ENCODE measurements at regions not wholly inside any gene's neighbourhood (a gene's known extent, or its start where the extent isn't known, plus 50 kb on each side); places are given as distances from the start of the nearest gene placed in this dataset.

DNA sequence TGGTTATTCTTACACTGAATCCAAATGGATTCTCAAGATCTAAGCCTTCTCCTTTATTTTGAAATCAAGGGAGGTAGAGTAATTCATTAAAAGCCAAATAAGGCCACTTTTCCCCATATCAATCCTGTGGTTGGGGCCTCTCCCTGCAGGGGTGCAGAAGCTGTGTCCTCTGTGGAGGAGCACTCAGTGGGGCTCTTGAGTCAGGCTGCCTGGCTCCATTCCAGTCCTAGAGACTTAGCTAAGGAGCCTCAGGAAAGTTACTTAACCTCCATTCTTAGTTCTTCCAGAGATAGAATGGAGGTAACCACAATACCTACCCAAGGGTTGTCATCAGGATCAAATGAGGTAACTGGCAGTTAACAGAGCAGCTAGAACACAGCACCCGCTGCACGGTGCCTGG lies 564.3 kb downstream of the CMPK2 start:
- DNase-seq = no peak

DNA sequence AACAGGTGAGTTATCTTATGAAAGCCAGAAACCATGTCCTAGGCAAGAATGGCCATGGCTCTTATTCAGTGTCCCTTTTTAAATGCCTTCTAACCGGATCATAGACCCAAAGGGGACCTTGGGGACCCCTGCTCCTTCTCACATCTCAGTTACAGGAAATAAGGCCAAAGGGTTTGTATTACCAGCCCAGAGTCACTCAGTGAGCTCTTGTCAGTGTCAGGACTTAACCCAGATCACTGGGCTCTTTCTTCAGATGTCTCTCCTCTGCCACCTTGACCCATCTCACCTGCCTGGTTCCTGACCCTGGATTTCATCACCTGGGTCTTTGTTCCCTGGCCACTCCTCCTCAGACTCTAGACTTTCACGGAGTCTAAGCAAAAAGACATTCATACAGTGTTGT lies 556.7 kb downstream of the CMPK2 start:
- no peak for DNase-seq

DNA sequence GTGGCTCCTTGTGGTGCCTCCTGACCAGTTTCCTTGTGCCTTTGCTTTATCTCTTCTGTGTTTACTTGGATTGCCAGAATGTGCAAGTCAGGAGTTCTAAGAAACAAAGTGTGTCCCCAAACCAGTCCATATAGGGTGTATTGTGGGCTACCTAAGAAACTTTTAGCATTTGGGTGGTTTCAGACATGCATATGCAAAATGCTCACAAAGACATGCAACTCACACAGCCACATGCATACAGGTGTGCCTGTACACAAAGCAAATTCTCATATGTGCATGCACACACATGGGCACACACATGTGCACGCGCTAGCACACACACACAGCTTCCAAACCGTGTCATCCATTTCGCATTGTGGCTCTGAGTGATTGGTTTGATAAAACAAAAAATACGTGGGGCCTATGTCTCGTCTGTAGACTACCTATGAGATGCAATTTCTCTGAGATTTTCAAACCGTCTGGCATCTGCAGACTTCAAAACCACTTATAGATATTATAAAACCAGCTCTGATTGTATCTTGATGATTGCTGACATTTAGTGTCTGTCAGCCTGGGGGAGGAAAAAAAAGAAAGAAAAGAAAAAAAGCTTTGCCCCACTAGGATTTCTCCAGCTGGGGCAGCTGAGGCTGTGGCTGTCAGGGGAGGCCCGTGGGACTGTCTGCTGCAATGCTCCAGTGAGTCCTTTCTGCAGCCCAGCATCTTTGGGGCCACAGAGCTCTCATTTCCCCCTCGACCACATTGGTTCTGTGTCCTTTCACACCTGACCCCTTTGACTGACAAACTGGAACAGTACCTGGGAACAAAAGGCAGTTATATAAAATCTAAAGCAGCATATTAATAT lies 556.1 kb downstream of the CMPK2 start:
- DNase-seq = no peak

DNA sequence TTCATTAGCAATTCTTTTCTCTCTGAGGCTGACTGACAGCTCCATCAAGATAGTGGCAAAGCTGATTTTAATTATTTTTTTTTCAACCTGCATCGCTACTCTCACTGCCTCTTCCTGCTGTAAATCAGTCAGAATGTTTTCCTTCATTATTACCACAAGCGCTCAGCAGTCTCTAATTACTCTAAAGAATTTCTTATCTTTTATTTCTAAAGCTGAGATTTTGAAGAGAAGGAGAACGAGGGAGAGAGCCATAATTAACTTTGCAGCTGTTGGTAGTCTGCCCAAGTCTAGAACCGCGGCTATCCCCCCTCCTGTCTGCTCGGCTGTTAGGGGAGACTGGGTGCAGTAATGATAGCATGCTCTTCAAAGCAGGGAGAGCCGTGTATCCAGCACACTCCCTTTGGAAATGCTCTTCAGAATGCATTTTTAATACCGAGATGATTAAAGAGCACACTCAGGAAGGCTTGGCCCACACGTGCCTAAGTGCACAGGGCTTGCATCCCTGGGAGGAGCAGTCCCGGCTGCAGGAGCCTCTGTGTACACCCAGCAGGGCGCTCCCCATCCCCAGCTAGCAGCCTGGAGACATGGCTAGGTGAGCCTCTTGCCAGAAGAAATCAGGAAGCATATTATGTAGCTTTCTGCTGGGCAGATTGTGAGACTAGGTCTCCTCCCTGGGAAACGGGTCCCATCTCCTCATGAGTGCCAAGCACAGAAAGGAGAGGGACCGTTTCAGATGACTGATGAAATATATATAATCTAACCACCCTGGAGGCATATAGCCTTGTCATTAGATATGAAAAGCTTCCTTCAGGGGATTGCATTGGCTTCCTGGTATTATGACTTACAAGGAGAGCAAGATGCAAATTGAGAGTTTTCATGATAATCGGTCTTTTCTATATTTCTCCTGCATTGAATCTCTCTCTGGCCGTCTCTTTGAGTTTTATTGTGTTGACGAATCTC lies 555.2 kb downstream of the CMPK2 start:
- DNase-seq = no peak

DNA sequence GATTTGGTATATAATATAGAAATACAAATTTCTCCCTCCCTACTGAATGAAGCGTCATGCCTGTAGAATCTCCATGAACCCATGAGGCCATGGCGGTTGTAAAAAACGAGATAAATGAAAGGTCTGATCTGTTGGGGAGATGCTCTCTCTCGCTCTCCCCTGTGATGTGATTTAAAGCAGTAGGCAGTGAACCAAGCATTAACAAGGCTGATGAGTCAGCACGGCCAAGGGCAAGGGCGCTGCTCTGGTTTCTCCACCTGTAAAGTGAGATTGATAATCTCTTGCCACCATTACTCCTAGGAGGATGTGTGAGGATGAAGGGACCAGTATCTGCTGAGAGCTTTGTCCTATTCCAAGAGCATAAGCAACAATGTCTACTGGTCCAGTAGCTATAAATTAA lies 553.3 kb downstream of the CMPK2 start:
- no peak for DNase-seq

DNA sequence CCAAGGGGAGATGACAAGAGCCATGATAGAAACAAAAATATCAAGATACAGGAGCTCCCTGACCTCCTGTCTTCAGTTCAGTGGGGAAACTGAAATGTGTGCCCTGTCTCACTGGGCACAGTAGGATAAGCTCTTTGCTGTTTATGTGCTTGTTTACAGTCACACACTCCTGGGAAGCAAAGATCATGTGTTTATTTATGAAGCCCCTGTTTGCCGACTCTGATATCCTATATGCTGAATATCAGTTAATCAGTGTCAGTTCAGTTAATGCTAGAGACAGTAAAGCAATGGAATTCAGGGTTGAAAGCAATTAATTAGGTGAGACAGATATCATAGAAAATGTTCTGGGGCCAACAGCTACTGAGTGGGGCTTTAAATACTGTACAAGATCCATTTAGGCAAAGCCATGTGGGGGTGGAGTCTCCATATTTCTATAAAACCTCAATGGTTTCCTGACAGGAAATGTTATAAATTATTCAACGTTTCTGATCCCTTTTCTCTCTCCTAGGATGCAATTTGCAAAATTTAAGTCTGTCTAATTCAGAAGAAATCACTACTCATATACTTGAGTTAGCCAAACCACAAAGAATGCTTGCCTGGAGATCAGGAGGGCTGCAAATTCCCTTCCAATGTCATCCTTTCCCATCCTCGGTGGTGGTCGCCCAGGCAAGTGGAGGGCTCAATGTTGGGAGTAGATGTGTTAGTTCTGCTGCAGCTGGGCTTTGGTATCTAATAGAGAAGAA lies 551.3 kb downstream of the CMPK2 start:
- DNase-seq = no peak

DNA sequence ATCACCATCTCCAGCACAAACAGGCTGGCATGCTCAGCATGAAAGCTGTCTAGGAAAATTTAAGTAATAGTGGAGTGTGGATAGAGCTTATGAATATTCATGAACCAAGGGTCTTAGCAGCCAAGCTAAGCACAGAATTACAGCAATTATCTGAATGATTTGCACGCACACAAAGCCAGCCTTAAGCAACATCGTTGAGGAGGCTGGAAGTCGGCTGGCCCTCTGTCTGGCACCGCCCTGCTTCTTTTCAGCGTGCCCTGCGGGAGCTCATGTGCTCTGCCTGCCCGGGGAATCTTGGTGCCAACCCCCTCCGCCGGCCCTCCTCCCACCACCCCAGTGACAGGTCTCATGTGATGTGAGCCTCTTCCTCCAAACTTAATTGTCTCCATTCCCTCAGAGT lies 540.1 kb downstream of the CMPK2 start:
- peak; percentile 32 for DNase-seq

DNA sequence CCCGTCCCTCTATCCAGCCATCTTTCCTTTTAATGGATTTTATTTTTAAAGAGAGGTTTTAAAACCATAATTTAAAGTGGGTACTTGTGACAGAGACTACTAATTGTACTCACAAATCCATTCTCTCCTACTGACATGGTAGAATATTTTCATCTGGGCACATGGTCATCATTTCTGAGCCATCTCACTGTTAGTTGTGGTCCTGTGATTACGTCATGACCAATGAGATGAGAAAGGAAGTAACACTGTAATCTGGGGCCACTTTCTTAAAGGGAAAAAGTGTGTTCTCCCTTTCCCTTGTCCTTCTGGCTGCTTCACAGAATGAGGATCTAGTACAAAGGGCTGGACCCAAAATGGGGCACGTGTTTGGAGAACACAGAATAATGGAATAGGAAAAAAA lies 538.7 kb downstream of the CMPK2 start:
- DNase-seq = no peak

DNA sequence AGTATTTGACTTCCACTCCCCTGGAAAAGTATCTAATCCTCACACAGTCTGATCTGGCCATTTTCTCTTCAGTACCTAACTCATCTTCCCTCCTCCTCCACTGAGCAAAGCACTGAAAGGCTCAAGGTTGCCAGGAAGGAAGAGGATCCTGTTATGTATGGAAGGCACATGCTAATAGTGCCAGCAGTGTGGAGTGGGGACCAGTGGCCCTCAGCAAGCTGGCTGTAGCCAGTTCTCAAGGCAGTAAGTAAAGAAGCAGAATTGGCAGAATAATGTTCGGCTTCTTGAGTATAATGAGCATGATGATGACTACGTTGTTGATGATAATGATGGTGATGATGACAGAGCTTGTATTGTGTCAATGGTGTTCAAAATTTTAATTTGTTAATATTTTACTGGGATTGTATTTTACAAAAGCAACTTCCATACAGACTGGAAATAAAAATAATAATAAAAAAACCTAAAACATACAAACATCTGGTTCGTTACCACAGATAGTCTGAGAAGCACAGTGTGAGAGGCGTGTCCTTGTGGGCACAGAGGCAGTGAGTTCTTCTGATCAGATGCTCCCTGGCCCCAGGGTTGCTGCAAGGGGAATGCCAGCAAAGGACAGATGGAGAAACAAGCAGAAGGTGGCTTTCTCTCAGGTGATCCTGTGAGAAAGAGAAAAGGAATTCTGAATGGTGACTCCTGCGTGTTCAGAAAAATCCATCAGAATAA lies 528.8 kb downstream of the CMPK2 start:
- no peak for DNase-seq

DNA sequence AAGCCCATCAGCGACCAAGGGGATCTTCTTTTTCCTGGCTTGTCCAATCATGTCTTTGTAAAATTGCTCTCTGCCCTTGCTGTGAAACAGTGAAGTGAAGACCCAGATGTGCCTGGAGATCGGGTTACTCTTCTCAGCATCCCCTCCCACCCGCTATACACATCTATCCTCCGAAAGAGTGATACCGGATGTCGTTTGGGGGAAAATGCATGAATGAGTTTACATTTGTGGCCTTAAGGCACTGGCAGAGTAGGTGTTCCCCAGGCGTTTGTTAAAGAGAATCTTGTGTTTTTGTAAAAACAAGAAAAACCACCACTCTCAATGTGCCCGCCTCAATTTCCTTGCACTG lies 528.3 kb downstream of the CMPK2 start:
- DNase-seq = no peak

DNA sequence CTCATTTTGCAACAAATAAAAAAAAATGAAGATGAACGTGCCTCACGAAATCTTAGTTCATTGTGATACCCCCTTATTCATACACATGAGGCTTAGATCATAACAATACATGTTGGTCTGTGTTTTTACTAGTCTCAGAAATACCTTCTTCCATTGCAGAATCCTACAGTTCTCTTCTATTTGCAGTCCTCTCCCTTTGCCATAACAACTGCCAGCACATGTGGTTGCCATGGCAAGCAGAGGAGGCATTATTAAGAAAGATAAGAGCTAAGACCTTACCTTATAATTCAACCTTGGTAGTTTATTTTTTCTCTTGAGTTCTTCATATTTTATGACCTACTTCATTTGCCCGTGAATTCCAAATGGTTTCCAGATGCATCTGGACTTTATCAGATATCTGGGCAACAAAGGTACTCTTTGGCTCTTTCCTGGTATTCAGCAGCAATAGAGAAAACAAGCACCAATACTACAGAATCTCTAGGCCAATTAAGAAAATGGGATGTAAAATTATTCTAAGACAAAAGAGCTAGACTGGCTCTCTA lies 524.0 kb downstream of the CMPK2 start:
- DNase-seq = no peak

DNA sequence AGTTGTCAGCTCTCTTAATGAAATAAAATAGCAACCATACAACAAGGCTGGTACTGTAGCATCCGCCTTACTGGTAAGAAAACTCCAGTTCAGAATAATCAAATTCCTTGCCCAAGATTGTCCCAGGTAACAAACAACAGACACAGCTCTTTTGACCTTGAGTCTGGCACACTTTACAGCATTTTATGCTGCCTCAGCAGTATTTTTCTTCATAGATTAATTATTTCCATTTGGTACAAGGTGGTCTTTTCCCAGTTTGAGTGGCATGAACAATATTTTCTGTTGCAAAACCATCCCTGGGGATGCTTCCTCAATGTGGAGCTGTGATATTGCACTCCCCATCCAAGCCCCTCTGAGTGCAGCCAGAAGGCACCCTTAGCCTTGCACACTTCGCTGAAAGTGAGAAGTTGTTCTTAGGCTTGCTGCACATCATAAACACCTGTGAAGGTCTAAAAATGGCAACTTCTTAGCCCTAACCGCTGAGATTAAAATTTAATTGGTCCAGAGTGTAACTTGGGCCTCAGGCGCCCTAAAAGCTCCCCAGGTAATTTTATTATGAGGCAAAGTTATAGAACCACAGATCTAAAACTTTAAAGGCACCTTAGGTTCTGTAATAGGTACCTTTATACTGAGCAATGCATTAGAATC lies 523.3 kb downstream of the CMPK2 start:
- DNase-seq = no peak

DNA sequence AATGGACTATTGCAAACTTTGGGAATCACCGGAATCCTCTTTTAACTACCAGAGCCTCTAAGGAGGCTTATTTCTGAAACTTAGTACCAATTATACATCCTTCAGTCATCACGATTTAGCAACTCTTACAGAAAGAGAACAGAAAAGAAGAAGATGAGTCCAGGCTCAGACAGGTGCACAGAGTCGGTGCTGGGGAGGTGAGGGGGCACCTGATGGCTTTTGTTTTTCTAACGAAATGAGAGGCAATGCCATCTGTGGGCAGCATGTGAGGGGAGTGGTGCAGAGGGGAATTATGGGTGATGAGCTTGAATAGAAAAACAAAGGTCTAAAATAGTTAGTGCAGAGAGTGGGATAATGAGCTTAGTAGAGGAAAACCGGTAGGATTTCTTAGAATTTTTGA lies 522.6 kb downstream of the CMPK2 start:
- no peak for DNase-seq

DNA sequence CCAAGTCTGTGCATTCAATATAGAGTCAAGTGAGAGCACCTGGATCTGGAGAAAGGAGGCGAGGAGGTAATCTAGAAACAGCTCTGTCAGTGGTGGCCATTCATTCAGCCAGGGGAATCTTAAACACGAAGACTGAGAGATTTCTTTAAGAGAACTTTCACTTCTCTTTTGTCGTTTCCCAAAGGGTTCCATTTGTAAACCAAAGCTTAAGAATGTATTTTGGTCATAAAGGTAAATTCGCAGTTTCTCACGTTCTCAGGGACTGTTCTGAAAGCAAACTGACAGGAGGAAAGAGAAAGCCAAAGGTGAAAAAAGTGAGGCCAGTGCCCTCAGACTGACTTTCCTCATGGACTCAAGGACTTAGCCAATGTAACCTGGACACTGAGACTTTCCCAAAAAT lies 513.5 kb downstream of the CMPK2 start:
- DNase-seq = no peak

DNA sequence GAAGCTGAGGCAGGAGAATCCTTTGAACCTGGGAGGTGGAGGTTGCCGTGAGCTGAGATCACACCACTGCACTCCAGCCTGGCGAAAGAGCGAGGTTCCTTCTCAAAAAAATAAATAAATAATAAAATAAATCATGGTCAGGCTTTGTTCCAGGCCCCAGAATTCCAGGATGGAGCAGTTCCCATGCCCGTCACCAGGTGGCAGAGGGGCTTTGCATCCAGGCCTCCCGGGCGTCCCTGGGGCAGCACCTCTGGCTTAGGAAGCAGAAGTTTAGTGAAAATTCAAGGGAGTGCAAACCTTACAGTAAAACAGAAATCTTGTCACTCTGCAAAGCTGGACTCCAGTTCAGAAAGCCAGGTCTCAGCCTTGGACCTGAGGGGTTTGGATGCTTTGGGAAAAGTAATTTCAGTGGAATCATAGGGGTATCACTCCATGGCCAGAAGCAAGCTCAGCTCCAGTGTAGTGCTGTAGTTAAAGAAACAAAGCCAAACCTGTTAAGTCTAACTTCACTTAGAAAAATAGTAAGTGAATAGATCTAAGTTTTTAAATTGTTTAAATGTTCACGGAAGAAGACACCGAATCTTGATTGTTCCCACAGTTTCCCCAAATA lies 512.7 kb downstream of the CMPK2 start:
- DNase-seq = no peak

DNA sequence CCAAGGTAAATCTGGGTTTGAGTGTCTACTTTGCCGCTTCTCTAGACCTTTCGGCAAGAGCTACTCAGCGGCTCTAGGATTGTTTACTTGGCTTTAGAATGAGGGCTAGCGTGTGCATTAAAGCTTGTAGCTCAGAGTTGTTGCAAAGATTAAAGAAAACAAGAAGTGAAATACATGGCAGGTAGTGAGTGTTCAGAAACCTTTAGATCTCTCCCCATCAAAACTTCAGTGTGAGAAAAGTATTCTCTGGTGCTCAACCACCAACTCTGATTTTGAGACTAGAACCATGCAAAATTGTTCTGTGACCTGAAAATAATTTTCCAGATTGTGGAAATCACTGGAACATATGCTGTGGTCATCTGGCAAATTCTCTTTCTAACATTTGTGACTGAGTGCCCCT lies 512.0 kb downstream of the CMPK2 start:
- DNase-seq = no peak

DNA sequence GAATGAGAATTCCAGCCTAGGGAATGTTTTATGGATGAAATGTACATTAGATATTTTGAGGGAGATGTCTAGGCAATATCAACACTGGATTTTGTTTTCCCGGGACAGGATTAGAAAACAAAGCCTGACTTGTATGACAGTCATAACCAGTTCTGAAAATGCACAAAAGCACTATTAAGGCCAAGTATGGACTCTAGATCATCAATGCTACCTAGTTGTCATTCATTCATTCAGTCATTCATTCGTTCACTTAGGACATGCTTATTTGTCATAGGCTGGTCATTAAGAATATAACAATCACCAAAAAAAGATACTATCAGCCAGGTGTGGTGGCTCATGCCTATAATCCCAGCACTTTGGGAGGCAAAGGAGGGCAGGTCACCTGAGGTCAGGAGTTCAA lies 511.2 kb downstream of the CMPK2 start:
- DNase-seq = no peak

DNA sequence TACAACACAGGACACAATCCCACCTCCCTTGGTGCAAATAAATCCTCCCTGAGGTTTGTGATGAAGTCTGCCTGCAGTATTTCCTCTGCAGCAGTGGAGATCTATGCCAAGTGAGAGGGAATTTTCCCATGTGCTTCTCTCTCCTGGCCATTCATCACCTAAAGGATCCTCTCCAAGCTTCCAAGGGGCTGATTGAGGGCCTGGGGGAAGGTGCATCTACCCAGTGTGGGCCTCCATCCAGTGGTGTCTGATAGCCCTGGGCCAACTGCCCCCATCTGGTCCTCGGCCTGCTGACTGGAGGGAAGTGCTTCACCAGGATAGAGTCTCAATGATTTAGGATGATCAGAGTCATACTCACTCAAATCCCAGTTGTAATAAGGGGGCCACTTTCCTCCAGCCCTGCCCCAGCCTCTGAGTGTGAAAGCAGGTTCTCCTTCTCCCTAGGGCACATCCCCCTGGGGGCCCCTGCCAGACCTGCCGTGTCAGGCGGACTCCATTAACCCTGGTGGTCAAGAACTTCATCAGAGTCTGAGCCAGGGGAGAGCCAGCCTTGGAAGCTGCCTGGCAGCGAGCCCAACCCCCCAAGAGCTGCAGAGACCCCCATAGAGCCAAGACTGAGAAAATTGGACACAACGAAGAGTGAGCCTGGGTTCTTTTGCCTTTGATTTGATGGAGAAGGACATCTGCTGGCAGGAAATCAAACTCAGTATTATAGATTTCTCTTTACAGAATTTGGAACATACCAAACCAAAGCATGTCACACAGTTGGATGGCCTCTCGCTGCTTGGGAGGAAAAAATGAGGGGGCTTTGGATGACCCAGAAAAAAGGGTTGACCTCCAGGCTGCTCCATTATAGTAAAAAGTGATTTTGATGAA lies 509.6 kb downstream of the CMPK2 start:
- DNase-seq = no peak

DNA sequence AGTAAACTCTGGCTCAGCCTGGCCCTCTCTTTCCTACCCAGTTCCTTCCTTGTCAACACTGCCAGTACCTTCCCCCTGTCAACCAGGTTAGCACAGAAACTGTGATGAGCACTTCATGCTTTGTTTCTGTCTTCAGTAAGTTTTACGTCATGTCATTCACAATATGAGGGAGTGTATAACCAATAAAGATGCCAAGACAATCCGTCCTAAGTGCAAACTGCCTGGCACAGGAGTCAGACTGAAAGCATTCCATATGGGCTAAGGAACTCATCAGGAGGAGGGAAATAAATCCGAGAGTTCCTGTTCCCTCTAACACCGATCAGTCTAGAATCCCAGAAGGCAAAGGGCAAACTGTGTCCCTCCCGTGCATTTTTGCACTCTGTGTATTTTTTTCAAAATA lies 507.2 kb downstream of the CMPK2 start:
- DNase-seq = no peak

DNA sequence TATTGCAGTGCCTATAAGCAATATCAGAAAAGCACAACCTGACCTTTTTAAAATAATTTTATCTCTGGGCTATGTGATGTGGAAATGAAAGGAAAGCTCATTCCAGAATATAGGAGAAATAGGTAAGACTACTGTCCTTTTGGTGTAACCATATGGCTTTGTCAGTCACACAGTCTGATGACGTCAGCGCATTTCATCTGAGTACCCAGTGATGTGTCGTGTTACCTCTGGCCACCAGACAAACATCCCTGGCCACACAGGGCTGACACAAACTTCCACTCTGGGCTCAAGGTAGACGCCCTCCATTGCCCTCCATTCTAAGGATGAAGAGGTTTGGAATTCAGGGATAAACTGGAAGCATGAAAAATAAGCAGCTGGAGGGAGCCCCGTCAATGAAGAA lies 506.7 kb downstream of the CMPK2 start:
- no peak for DNase-seq

DNA sequence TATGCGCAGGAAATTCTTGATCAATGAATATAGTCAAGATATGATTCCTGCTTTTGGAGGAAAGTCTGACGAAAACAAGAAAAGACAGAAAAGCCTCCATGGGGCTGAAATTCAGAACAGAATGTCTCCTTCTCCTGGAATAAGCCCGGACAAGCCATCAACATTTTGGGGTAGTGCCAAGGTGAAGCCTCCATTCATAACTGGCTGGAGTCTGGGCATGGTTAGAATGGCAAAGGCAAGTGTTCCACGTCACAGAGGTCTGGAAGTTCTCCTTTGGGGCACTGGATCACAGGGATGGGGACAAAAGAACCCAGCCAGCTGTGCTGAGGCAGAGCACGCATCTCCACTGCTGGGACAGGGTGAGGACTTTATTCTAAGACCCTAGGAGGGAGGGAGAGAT lies 505.7 kb downstream of the CMPK2 start:
- DNase-seq = no peak
